HG03103 (cell line): ENCODE measurements at regions not wholly inside any gene's neighbourhood (a gene's known extent, or its start where the extent isn't known, plus 50 kb on each side); places are given as distances from the start of the nearest gene placed in this dataset.

ENCODE experiments used
- ATAC-seq: cut with Tn5 transposase; IDR thresholded peaks from one replicate; pipeline ENCODE4 v1.9.1; 2021; ENCODE audit warnings: low read depth; ENCODE audit not compliant: unreplicated experiment

DNA sequence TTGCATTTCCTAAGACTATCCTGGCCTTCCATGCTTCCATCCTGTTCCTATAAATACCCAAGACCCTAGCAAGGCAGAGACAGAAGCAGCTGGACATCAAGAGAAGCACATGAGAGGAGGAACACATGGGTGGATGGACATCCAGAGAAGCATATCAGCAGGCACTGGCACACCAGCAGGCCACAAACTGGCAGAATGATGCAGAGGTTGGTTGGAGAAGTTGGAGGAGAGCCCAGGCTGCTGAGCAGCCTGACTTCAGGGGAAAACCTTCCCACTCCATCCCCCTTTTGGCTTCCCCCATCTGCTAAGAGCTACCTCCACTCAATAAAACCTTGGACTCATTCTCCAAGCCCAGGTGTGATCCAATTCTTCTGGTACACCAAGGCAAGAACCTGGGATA, 332.5 kb downstream of the FRK start:
- no peak for ATAC-seq

- no peak for ATAC-seq
Measured at GRCh38 chr6:115721564-115721963, 339.1 kb downstream of the FRK start.

- no peak for ATAC-seq
Measured at GRCh38 chr6:115720900-115721299, 339.8 kb downstream of the FRK start.

GRCh38 chr6:115717472-115717871, 343.2 kb downstream of the FRK start:
- ATAC-seq, result peak; percentile 37

DNA sequence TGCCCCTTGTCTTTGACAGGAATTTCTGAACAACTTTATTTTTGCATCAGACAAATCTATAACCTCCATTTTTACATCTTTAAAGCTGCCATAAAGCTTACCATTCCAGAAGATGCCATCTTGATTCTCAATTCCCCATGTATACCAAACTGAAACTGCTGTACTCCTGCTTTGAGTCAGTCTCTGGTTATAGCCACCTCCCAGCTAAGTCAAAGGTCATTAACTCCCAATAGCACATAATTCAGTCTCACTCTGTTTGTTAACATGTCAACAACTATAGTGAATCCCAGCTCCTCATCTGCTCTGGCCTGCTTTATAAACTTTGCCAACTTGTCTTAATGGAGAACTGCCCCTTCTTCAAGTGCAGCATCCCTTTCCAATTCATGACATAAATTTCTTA, 343.6 kb downstream of the FRK start:
- ATAC-seq, result peak; percentile 98

- no peak for ATAC-seq
Measured at GRCh38 chr6:115712291-115712961, 348.3 kb downstream of the FRK start.

DNA sequence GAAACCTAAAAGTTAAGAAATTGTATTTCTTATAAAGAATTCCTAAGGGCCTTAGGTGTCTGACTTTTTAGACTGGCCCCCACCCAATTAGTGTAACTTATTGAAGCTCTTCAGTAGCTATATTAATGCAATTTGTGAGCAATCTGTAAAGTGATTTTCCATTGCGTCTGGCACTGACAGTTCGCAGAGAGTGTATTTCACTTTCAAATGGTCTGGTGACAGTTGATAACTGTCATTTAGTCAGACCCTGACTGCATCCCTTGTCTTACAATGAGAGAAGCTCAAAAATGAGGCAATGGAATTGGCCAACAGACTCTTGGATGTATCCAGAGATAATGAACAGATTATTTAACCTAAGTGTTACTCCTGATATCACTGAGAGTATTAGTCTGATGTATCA, 351.8 kb downstream of the FRK start:
- ATAC-seq, result no peak

DNA sequence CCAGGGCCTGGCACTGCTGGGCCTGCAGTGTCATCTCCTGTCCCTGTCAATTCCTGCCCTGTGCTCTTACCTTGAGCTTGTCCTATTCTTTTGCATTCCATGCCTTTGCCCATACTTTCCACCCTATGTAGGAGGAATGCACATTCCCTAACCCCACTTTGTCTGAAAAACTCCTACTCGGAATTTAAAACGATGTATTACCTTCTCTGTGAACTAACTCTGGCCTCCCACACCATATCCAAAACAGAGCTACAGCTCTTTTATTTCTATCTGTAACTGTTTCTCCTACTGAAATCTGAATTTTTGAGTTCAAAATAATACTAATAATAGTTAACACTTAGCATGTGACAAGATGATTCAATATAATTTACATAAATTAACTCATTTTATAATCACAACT, 353.7 kb downstream of the FRK start:
- no peak for ATAC-seq

DNA sequence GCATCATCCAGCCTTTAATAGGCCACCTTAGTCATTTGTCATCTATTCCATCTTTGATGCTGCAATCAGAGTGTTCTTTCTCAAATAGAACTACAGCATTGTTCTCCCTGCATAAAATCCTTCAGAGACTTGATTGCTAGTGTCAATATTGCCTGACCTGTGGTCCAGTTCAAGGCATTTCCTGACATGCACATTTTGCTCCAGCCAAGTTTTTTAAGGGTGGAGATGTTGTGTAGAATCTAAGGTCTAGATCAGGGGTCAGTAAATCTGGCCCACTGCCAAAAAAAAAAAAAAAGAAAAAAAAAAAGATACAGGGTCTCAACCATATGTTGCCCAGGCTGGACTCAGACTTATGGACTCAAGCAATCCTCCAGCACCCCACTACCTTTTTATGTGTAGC, 354.4 kb downstream of the FRK start:
- no peak for ATAC-seq

GRCh38 chr6:115704028-115704427, 356.7 kb downstream of the FRK start:
- no peak for ATAC-seq

DNA sequence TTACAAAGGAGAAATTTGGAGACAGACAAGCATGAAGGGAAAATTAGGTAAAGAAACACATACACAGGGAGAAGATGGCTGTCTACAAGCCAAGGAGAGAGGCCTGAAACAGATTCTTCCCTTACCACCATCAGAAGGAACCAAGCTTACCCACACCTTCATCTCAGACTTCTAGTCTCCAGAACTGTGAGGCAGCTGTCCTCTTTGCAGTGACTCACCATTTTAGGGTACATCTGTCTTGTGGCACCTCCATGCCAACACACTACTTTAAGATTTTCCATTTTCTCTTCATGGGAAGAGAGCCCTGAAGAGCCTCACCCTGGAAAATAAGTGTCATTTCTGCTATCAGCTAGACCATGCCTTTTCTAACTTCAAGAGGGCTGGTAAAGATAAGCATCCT, 369.3 kb downstream of the FRK start:
- no peak for ATAC-seq

DNA sequence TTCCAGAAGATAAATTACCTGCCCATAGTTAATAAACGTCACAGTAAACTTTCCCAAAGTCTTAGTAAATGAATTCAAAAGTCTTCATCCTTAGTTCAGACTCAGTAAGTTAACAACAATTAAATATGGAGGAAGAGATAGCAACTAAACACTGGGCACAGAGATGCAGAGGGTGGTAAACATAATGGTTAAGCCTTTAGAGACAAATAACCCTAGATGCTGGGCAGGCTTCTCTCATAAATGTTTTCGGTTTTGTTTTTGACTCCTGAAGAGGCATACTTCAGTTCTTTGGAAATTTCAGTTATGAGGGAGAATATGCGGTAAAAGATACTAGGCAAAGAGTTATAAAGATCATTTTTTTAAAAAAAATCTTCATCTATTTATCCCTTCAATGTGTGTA, 369.8 kb downstream of the FRK start:
- no peak for ATAC-seq

DNA sequence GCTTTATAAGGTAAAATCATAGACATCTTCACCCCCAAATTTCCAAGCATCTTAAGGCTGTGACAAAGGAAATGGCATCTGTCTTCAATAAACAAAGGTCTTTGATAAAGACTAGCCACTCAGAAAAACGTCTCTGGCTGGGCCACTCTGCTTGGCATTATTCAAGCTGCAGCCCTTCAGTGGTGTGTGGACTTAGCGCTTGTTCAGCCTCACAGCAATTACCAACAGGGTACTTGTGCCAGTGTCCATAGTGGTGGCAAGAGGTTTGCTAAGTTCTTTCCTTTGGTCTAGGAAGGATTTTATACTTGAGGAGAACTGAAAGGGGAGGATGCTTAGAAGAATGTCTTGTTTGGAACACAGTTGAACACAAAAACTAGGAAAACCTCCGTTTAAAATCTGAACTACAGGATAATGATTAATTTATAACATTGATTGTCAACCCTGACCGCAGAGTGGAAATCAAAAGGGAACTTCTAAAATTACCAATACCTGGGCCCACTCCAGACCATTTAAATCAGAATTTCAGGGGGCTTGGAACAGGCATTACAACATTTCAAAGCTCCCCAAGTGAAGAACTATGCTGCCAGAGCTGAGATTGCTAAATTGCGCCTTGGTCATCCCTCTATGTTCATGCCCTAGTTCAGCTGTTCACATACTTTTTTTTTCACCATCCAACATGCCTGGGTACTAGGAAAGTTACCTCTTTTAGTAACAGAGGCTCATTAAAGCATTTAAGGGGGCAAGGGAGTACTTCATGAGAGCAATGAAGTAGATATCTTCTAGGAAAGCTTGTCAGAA, 378.5 kb downstream of the FRK start:
- ATAC-seq, result no peak

GRCh38 chr6:115680621-115681020, 380.1 kb downstream of the FRK start:
- no peak for ATAC-seq

GRCh38 chr6:115677198-115677597, 383.5 kb downstream of the FRK start:
- no peak for ATAC-seq

DNA sequence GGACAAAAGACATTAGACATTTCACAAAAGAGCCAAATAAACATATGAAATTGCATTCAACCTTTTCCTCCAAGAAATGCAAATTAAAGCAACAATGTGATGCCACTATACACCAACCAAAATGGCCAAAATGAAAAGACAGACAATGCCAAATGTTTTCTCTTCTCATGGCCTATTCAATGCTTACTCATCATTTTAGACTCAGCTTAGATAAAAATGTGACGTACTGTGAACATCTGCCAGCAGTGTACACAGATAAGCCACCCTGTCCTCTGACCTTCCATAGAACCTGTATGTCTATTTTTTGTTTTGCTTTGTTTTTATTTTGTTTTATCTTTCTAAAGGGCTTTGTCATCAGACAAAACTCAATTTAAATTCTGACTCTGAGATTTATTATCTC, 385.2 kb downstream of the FRK start:
- ATAC-seq, result no peak

DNA sequence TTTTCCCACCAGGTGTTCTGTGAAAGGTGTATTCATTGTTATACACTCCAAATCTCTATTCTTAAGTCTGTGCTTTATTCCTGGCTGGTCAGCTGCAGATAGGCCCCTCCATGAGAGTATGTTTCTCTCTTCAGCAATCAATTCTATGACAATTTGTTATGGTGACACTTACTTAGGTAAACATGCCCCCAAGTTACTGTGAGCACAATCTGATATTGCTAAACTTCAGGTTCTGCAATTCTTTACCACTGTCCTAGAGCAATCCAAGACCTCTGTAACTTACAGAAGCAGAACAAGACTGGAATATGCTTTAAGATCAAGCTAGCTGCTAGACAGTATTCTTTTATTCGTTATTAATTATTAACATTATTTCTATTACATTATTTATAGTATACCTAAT, 391.9 kb downstream of the FRK start:
- ATAC-seq, result no peak

GRCh38 chr6:115668211-115668610, 392.5 kb downstream of the FRK start:
- no peak for ATAC-seq

GRCh38 chr6:115667478-115668026, 393.1 kb downstream of the FRK start:
- ATAC-seq, result no peak

DNA sequence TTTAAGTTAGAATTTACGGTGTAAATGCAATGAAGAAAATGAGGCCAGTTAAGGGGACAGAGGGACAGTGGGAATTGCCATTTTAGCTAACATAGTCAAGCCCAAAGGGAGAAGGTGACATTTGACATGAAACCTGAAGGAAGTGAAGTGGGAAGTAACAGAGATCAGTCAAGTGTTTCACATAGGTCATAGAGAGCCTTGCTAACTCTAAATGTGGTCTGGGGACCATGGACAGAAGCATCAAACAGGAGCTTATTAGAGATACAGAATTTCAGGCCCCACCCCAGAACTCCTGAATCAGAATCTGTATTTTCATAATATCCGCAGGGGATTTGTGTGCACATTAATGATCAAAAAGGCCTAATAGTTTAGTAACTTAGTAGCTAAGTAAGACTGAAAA, 393.7 kb downstream of the FRK start:
- ATAC-seq, result no peak

GRCh38 chr6:115665310-115665709, 395.4 kb downstream of the FRK start:
- no peak for ATAC-seq

DNA sequence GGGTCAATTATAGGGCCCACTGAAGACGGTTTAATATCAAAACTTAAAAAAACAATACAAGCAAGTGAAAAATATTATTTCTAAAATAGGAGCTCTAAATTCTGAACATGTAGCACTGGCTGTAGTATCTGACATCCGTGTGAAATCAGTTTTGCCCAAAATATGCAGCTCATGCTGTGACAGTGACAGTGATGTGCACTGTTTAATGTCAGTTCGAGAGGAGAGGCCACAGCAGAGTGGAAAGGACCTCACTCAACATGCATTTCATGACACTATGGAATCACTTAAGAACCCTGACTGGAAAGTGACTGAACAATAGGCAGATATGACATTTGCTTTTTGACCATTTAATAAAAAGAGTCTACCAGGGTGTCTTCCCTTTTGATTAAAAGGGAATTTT, 397.0 kb downstream of the FRK start:
- no peak for ATAC-seq
